SK-N-SH (cell line): ENCODE measurements at regions not wholly inside any gene's neighbourhood (a gene's known extent, or its start where the extent isn't known, plus 50 kb on each side); places are given as distances from the start of the nearest gene placed in this dataset.

Experiments used
- CTCF ChIP-seq: fragments of 200-600 bp; sonication (generic); IDR thresholded peaks from 2 replicates; pipeline ENCODE4 v1.6.1; 2017; ENCODE audit warnings: antibody characterized with exemption, mild to moderate bottlenecking, moderate library complexity
- EP300 ChIP-seq, 2 experiments: IDR thresholded peaks; 2 replicates each; pipeline versions ENCODE4 v1.4.0 to v1.6.1; 2012; ENCODE audit warnings: borderline replicate concordance in 1 of 2, low read depth in 1 of 2, low read length in 1 of 2
- FOXM1 ChIP-seq: IDR thresholded peaks from 2 replicates; pipeline ENCODE4 v1.4.0; 2012; ENCODE audit warnings: low read depth, mild to moderate bottlenecking
- GATA2 ChIP-seq: sonication (generic); formaldehyde crosslinking; IDR thresholded peaks from 2 replicates; pipeline ENCODE4 v1.5.0; 2020; ENCODE audit warnings: mild to moderate bottlenecking, missing genetic modification reagents
- PBX3 ChIP-seq: IDR thresholded peaks from 2 replicates; pipeline ENCODE4; 2012
- POLR2AphosphoS5 ChIP-seq: IDR thresholded peaks from 2 replicates; pipeline ENCODE4 v1.6.1; 2012; ENCODE audit warnings: low read depth, low read length
- RXRA ChIP-seq: IDR thresholded peaks from 2 replicates; pipeline ENCODE4 v1.4.0; 2012; ENCODE audit warnings: low read depth, mild to moderate bottlenecking, borderline replicate concordance
- SIN3A ChIP-seq: IDR thresholded peaks from 2 replicates; pipeline ENCODE4 v1.6.1; 2012; ENCODE audit warnings: low read depth, mild to moderate bottlenecking, low read length, moderate library complexity, borderline replicate concordance
- SMC3 ChIP-seq: IDR thresholded peaks from 2 replicates; pipeline ENCODE4 v1.6.1; 2012; ENCODE audit warnings: low read depth, low read length, improper control_type of control experiment
- YY1 ChIP-seq: IDR thresholded peaks from 2 replicates; pipeline ENCODE4 v1.4.0; 2012; ENCODE audit warnings: low read depth, mild to moderate bottlenecking
- TF ChIP-seq, protein P1 (sequence below): fragments of 150-350 bp; IDR thresholded peaks from 2 replicates; pipeline ENCODE4 v1.6.1; 2017; ENCODE audit warnings: antibody characterized with exemption, low read length, low read depth, borderline replicate concordance

DNA sequence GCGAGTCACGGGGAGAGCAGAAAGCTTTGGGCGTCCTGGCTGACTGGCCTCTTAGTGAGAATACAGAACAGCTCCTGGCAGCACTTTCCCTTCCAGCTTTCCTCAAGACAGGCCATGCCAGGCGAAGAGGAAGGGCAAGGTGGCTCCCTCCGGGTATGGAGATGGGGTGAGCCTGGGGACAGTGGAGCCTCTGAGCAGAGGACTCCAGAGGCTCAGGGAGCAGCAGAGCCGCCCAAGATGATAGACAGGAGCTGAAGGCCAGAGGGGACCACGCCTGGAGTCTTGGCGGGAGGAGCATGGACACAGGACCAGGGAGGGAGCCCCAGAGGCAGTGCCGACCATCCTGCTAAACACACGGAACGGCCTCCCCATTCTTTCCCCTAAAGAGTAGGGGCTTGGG, 229.1 kb downstream of the TM9SF2 start:
- TF ChIP-seq CTCF, result no peak
- TF ChIP-seq SMC3, result no peak
- TF ChIP-seq GATA2 (CRISPR knock-in tag), result no peak
- no peak for TF ChIP-seq EP300 (IDR thresholded peaks at IDR 0.05; ENCODE audit: borderline replicate concordance in 1 of 2, low read depth in 1 of 2, low read length in 1 of 2)
- TF ChIP-seq, protein P1, sequence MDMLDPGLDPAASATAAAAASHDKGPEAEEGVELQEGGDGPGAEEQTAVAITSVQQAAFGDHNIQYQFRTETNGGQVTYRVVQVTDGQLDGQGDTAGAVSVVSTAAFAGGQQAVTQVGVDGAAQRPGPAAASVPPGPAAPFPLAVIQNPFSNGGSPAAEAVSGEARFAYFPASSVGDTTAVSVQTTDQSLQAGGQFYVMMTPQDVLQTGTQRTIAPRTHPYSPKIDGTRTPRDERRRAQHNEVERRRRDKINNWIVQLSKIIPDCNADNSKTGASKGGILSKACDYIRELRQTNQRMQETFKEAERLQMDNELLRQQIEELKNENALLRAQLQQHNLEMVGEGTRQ, result no peak
- no peak for TF ChIP-seq SIN3A
- no peak for TF ChIP-seq FOXM1
- no peak for TF ChIP-seq YY1
- TF ChIP-seq POLR2AphosphoS5, result no peak
- no peak for TF ChIP-seq PBX3
- no peak for TF ChIP-seq RXRA
